OCI-LY7 (cell line): ENCODE measurements at regions not wholly inside any gene's neighbourhood (a gene's known extent, or its start where the extent isn't known, plus 50 kb on each side); places are given as distances from the start of the nearest gene placed in this dataset.

ENCODE experiments used
- BruUV-seq: library from RNA; stranded (reverse); fragments of 400-500 nt; replicated peaks from 2 replicates; lab custom pipeline; 2021; lab: Mats Ljungman, UMichigan
- CTCF ChIA-PET: fragments of 300-600 bp; sonication (Branson Sonifier 250); formaldehyde crosslinking; loops from one replicate; lab custom pipeline; 2022; ENCODE audit warnings: antibody characterized with exemption; ENCODE audit not compliant: unreplicated experiment; lab: Charles Lee
- POLR2A ChIA-PET: fragments of 300-600 bp; sonication (Branson Sonifier 250); formaldehyde crosslinking; loops from one replicate; lab custom pipeline; 2022; ENCODE audit warnings: antibody characterized with exemption; lab: Charles Lee
- DNase-seq: peaks from one replicate; pipeline ENCODE4 v3.0.0-alpha.2; 2015; ENCODE audit warnings: low spot score
- H2AFZ ChIP-seq: fragments of 200-600 bp; sonication (generic), shearing (Covaris generic); 2 replicates; pipeline ENCODE4 v1.6.1; 2014; ENCODE audit warnings: mild to moderate bottlenecking, antibody characterized with exemption, low read length, moderate library complexity
- H3K27ac ChIP-seq: fragments of 200-600 bp; sonication (generic); 2 replicates; pipeline ENCODE4 v1.5.1; 2014; ENCODE audit warnings: mixed run types, low read depth, mild to moderate bottlenecking, moderate library complexity, low read length, inconsistent platforms; ENCODE audit not compliant: poor library complexity, severe bottlenecking
- H3K36me3 ChIP-seq: fragments of 200-600 bp; sonication (generic); 2 replicates; pipeline ENCODE4 v1.6.1; 2014; ENCODE audit warnings: mild to moderate bottlenecking, antibody characterized with exemption, low read length, moderate library complexity, mixed read lengths; ENCODE audit not compliant: insufficient read depth
- H3K4me1 ChIP-seq: fragments of 200-600 bp; sonication (generic); 2 replicates; pipeline ENCODE4 v1.5.1; 2014; ENCODE audit warnings: mild to moderate bottlenecking, low read length; ENCODE audit not compliant: insufficient read depth, poor library complexity, severe bottlenecking
- H3K4me2 ChIP-seq: fragments of 200-600 bp; sonication (generic); 2 replicates; pipeline ENCODE4 v1.6.1; 2014; ENCODE audit warnings: mild to moderate bottlenecking, low read length
- H3K4me3 ChIP-seq: fragments of 200-600 bp; sonication (generic); 2 replicates; pipeline ENCODE4 v1.5.1; 2014; ENCODE audit warnings: mild to moderate bottlenecking, low read depth, low read length; ENCODE audit not compliant: poor library complexity, severe bottlenecking
- H3K79me2 ChIP-seq: fragments of 200-600 bp; sonication (generic); 2 replicates; pipeline ENCODE4 v1.6.1; 2016; ENCODE audit warnings: low read depth, mild to moderate bottlenecking, low read length, moderate library complexity, mixed read lengths; ENCODE audit not compliant: insufficient read depth
- H3K9me2 ChIP-seq: fragments of 200-600 bp; sonication (generic); 2 replicates; pipeline ENCODE4 v1.6.1; 2016; ENCODE audit warnings: mild to moderate bottlenecking, low read length, mixed read lengths; ENCODE audit not compliant: insufficient read depth
- H3K9me3 ChIP-seq: fragments of 200-600 bp; sonication (generic); 2 replicates; pipeline ENCODE4 v1.6.1; 2014; ENCODE audit warnings: mild to moderate bottlenecking, mixed run types, low read length, mixed read lengths
- H4K20me1 ChIP-seq: fragments of 200-600 bp; sonication (generic); 2 replicates; pipeline ENCODE4 v1.6.1; 2014; ENCODE audit warnings: mild to moderate bottlenecking, antibody characterized with exemption, low read length, moderate library complexity, mixed read lengths; ENCODE audit not compliant: insufficient read depth
- CTCF ChIP-seq: fragments of 200-600 bp; sonication (generic); conservative IDR thresholded peaks from 2 replicates; pipeline ENCODE4 v1.5.1; 2014; ENCODE audit warnings: mild to moderate bottlenecking, antibody characterized with exemption, low read length, moderate library complexity, mixed read lengths
- EZH2phosphoT487 ChIP-seq: fragments of 200-600 bp; sonication (generic); IDR thresholded peaks from 2 replicates; pipeline ENCODE4 v1.6.1; 2018; ENCODE audit warnings: low read depth, borderline replicate concordance, mild to moderate bottlenecking, mixed run types, antibody characterized with exemption, low read length, moderate library complexity, mixed read lengths
- intact Hi-C: fragments of 100-400 bp; cut with micrococcal nuclease; formaldehyde crosslinking; loops from one replicate; pipeline ENCODE4 v1.10.0; 2022; ENCODE audit not compliant: unreplicated experiment

- no peak for DNase-seq
- no peak overlapping the region for H3K4me2 ChIP-seq
- H3K4me3 ChIP-seq, result no peak overlapping the region
- H3K27ac ChIP-seq, result no peak overlapping the region
- no peaks in the 10 kb centered on the region for H3K36me3 ChIP-seq
- ChIA-PET POLR2A (no interaction called here), CTCF (no interaction called here)
- no TSS peak for BruUV-seq
- no peaks in the 10 kb centered on the region for H3K79me2 ChIP-seq
- H3K4me1 ChIP-seq, result no peaks in the 10 kb centered on the region
- no peaks in the 10 kb centered on the region for H3K9me2 ChIP-seq
- TF ChIP-seq EZH2phosphoT487, result no peak
- TF ChIP-seq CTCF, result no peak
- H3K9me3 ChIP-seq, result no peaks in the 10 kb centered on the region
- intact Hi-C loops, result no loop called here
- H4K20me1 ChIP-seq, result no peaks in the 10 kb centered on the region
- H2AFZ ChIP-seq, result no peak overlapping the region
Observed at GRCh38 chr13:109396266-109396665, 390.1 kb downstream of the IRS2 start.

- ChIA-PET POLR2A (no interaction called here), CTCF (no interaction called here)
- Histone ChIP-seq H3K4me3 (no peak overlapping the region), H3K9me3 (no peaks in the 10 kb centered on the region), H3K79me2 (no peaks in the 10 kb centered on the region), H3K4me2 (no peak overlapping the region), H2AFZ (no peak overlapping the region), H3K36me3 (no peaks in the 10 kb centered on the region), H3K27ac (no peak overlapping the region), H3K4me1 (no peaks in the 10 kb centered on the region), H3K9me2 (no peaks in the 10 kb centered on the region), H4K20me1 (no peaks in the 10 kb centered on the region)
- BruUV-seq, result no TSS peak
- TF ChIP-seq EZH2phosphoT487, result no peak
- no peak for TF ChIP-seq CTCF
- DNase-seq, result no peak
- intact Hi-C loops, result no loop called here
Observed at GRCh38 chr13:109395014-109395413, 391.4 kb downstream of the IRS2 start.

- no peak for TF ChIP-seq CTCF
- TF ChIP-seq EZH2phosphoT487, result no peak
- Histone ChIP-seq H3K27ac (no peak overlapping the region), H4K20me1 (no peaks in the 10 kb centered on the region), H3K36me3 (no peaks in the 10 kb centered on the region), H3K79me2 (no peaks in the 10 kb centered on the region), H3K9me2 (no peaks in the 10 kb centered on the region), H2AFZ (no peak overlapping the region), H3K4me3 (no peak overlapping the region), H3K4me2 (no peak overlapping the region), H3K4me1 (no peaks in the 10 kb centered on the region), H3K9me3 (no peaks in the 10 kb centered on the region)
- no peak for DNase-seq
- ChIA-PET CTCF (no interaction called here), POLR2A (no interaction called here)
- intact Hi-C loops, result no loop called here
- no TSS peak for BruUV-seq
Observed at GRCh38 chr13:109394311-109394988, 391.9 kb downstream of the IRS2 start.
